GM19035 (cell line): ENCODE measurements at regions not wholly inside any gene's neighbourhood (a gene's known extent, or its start where the extent isn't known, plus 50 kb on each side); places are given as distances from the start of the nearest gene placed in this dataset.
"Not testable (repeated sequence)": the region's sequence is repeated elsewhere in the genome, so short reads cannot be mapped to it uniquely, and the experiment has no call there.

Experiments used
- ATAC-seq: cut with Tn5 transposase; IDR thresholded peaks from one replicate; pipeline ENCODE4 v1.9.1; 2021; ENCODE audit not compliant: unreplicated experiment

- ATAC-seq = no peak
Measured at GRCh38 chr1:80607064-80607463, 1193.7 kb upstream of the ADGRL2 start.

GRCh38 chr1:80594013-80594412 lies 1206.7 kb upstream of the ADGRL2 start:
- ATAC-seq = no peak

DNA sequence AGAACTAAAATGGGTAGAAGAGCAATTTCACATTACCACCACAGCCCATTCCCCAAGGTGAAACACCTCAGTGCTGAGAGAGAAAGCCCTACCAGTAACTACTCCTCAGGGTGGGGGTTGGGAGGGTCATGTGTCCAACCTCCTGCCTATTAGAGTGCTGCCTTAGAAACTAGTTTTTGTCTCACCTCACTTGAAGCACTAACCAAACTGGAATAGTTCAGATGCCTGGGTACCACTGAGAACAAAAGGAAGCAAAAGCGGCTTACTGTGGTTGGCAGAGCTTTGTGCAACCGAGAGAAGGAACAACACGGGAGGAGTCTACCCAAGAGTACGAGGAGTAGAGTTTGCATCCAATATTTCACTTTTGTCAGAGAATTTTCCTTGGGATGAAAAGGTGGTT lies 1207.5 kb upstream of the ADGRL2 start:
- no peak for ATAC-seq

- ATAC-seq = no peak
Measured at GRCh38 chr1:80582980-80583379, 1217.8 kb upstream of the ADGRL2 start.

DNA sequence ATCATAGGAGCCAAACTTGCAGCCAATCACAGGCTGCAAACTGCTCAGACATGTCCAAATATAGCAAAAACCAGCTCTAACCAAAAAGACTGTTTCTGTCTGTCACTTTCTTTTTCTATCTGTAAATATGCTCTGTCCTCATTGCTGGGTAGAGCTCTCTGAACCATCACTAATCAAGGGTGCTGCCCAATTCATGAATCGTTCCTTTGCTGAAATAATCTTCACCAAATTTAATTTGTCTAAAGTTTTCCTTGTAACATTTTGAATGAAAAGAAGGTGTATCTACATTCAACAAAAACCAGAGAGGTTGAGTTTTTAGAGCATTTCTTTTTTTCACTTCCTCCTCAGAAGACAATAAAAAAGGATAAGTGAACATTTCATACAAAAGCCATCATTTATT lies 1221.7 kb upstream of the ADGRL2 start:
- ATAC-seq = no peak

GRCh38 chr1:80566867-80567266 lies 1233.9 kb upstream of the ADGRL2 start:
- no peak for ATAC-seq

DNA sequence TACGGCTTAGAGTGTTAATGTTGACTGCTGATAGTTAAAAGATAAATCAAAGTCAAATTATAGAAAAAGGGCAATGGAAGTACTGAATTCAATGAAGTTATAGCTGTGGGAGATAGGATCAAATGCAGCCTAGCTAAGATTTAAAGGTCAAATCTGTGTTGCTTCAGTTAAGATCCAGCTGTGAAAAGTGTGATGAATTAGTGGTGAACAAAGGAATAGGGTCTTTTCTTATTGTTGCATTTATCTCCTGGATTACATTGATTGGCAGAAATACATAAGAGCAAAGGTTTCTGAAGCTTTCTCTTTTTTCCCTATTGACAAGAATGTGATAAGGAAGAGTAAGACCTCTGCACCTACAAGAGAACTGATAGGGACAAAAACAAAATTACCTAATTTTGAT lies 1234.6 kb upstream of the ADGRL2 start:
- ATAC-seq = no peak

DNA sequence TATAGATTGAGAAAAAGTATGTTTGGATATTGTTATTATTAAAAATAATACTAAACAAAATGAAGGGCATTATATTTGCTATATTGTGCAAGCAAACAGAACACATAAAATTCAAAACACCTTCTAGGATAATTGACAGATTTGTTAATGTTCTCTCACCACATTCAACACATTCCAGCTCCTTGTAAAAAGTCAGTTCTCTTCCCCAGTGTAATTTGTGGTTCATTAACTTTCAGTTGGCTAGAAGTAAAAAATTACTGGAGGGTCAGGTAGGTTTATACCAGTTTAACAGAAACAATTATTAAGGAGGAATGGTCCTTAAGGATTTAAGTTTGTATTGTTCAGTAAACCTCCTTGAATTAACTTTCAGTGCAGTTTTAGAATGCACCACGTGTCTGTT lies 1235.3 kb upstream of the ADGRL2 start:
- ATAC-seq = no peak

- no peak for ATAC-seq
Measured at GRCh38 chr1:80542231-80542630, 1258.5 kb upstream of the ADGRL2 start.

- no peak for ATAC-seq
Measured at GRCh38 chr1:80540596-80540995, 1260.1 kb upstream of the ADGRL2 start.

GRCh38 chr1:80540149-80540548 lies 1260.6 kb upstream of the ADGRL2 start:
- ATAC-seq = no peak

GRCh38 chr1:80539298-80539697 lies 1261.4 kb upstream of the ADGRL2 start:
- ATAC-seq = not testable (repeated sequence)

DNA sequence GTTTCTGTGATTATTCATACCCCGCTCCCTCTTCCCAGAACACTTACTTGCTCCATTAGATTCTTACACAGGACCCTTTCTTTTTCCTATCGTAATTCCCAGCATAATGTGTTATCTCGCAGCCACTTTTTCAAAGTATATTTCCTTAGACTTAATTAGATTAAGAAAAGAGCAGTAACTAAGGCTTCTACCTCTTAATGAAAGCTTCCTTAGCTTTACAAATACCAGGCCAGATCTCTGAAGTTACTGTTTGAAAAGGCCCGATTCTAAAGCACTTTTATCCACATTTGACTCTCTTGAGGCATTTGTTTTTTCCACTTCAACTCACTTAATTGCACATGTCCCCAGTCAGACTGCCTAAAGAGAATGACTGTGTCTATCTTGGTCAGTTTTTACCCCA lies 1264.3 kb upstream of the ADGRL2 start:
- no peak for ATAC-seq

DNA sequence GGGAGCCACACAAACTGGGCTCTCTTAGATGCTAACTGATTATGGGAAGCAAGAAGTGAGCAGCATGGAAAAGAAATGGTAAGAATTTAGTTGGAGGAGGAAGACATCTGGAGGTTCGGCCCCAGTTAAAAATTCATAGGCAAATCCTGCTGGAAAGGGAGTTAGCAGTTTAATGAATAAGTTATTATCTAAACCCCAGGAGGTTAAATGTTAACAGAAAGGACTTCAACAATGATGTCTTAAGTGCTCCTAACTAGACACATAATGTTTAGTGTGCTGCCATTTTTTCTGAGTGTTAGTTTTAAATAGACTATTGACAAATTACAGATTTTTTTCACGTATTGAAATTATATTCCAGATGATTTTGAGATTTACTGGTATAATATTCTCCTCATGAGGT lies 1265.3 kb upstream of the ADGRL2 start:
- ATAC-seq = no peak

- ATAC-seq = no peak
Measured at GRCh38 chr1:80534606-80535360, 1266.0 kb upstream of the ADGRL2 start.

- no peak for ATAC-seq
Measured at GRCh38 chr1:80533775-80534334, 1266.9 kb upstream of the ADGRL2 start.

DNA sequence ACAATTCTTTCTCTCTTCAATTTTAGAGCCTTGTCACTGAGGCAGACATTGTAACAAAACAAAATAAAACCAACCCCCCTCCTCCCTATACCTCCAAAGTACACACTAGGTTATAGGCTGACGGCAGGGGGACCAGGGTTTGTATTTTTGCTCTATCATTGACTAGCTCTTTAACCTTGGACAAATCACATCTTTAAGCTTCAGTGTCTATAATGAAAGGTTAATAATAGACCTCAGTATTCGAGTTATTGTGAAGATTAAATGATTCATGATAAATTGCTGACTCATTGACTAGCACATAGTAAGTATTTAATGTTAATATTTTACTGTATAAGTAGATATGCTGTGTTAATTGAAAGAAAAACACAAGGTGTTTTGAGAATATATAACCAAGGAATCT lies 1267.6 kb upstream of the ADGRL2 start:
- ATAC-seq = no peak

- no peak for ATAC-seq
Measured at GRCh38 chr1:80531182-80531581, 1269.6 kb upstream of the ADGRL2 start.

GRCh38 chr1:80529546-80529945 lies 1271.2 kb upstream of the ADGRL2 start:
- ATAC-seq = no peak

- ATAC-seq = no peak
Measured at GRCh38 chr1:80523861-80524260, 1276.9 kb upstream of the ADGRL2 start.

GRCh38 chr1:80523071-80523470 lies 1277.7 kb upstream of the ADGRL2 start:
- ATAC-seq = not testable (repeated sequence)

DNA sequence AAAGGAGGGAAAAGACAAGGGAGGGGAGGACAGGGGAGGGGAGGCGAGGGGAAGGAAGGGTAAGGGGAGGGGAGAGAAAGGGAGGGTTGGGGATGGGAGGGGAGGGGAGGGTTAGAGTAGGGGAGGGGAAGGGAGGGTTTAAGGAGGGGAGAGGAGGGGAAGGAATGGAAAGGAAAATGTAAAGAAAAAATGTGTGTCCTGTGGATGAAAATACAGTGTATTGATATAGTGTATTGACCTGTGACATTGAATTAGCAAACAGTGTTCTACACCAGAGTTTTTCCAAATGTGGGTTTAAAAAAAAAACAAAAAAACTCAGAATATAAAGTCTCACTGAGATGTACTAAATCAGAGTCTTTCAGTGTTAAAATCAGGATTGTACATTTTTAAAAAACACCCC lies 1279.8 kb upstream of the ADGRL2 start:
- no peak for ATAC-seq

DNA sequence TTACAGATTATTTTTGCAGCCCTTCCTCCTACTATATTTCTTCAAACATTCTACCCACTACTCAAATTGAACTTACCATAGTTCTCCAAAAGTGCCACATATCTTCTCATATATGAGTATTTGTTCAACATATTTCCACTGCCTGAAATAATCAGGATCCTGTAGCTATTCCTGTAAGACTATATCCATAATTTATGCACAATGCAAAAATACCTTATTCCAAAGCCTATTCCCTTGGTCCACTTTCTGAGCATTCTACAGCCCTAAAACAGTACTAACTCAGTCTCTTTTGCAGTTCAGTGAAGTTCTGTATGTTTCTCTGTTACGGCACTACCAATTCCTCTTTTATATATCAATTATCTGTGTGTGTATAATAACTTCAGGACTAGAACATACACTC lies 1283.7 kb upstream of the ADGRL2 start:
- no peak for ATAC-seq
